B cell (primary cell): ENCODE measurements at regions not wholly inside any gene's neighbourhood (a gene's known extent, or its start where the extent isn't known, plus 50 kb on each side); places are given as distances from the start of the nearest gene placed in this dataset.

Experiments
- CTCF ChIP-seq: fragments of 200-600 bp; IDR thresholded peaks from one replicate; pipeline ENCODE4 v1.8.0; 2022; ENCODE audit warnings: antibody characterized with exemption, mild to moderate bottlenecking
- EZH2 ChIP-seq: IDR thresholded peaks from 2 replicates; pipeline ENCODE4 v1.6.1; 2012; ENCODE audit warnings: borderline replicate concordance, low read depth, mild to moderate bottlenecking, moderate library complexity, low read length; ENCODE audit not compliant: insufficient read depth, poor library complexity, severe bottlenecking

- TF ChIP-seq CTCF, result no peak
- no peak for TF ChIP-seq EZH2
These were observed 1091.8 kb downstream of the PCDH9 start for GRCh38 chr13:66138172-66138811.
